Endothelial cell of umbilical vein (primary cell): ENCODE measurements at regions not wholly inside any gene's neighbourhood (a gene's known extent, or its start where the extent isn't known, plus 50 kb on each side); places are given as distances from the start of the nearest gene placed in this dataset.

Experiments used
- BruUV-seq: library from RNA; stranded (reverse); fragments of 400-500 nt; replicated peaks from 2 replicates; lab custom pipeline; 2021; lab: Mats Ljungman, UMichigan
- CTCF ChIA-PET: fragments of 300-600, 350-600 bp; sonication (Branson Sonifier 250); formaldehyde crosslinking; loops from one replicate; lab custom pipeline; 2021; ENCODE audit warnings: antibody characterized with exemption, inconsistent platforms; lab: Charles Lee
- POLR2A ChIA-PET: fragments of 300-600, 350-600 bp; sonication (Branson Sonifier 250); formaldehyde crosslinking; loops from one replicate; lab custom pipeline; 2021; ENCODE audit warnings: antibody characterized with exemption, inconsistent platforms; lab: Charles Lee
- DNase-seq: peaks from one replicate; pipeline ENCODE4 v3.0.0-alpha.2; 2011; ENCODE audit warnings: low read depth, low spot score
- FAIRE-seq: peaks from 2 replicates; lab custom pipeline; 2011; peaks lifted over from hg19 to GRCh38; lab: Jason Lieb, UNC
- H2AFZ ChIP-seq: 2 replicates; pipeline ENCODE4 v1.6.0; 2012; ENCODE audit warnings: low read depth, low read length, control low read depth, inconsistent platforms
- H3K27ac ChIP-seq: 2 replicates; pipeline ENCODE4 v1.5.1; 2011; ENCODE audit warnings: low read depth, mild to moderate bottlenecking, control low read depth, low read length, moderate library complexity; ENCODE audit not compliant: insufficient read depth
- H3K27me3 ChIP-seq, 2 experiments: 2 replicates each; pipeline versions ENCODE4 v1.6.0 to v1.6.1; 2011; ENCODE audit warnings: low read length in 2 of 2, mixed read lengths in 1 of 2; ENCODE audit not compliant: control insufficient read depth in 2 of 2, insufficient read depth in 2 of 2
- H3K36me3 ChIP-seq, 2 experiments: 2 replicates in 1 of 2; 3 replicates in 1 of 2; pipeline ENCODE4 v1.5.1; 2011; ENCODE audit warnings: low read length in 2 of 2, mild to moderate bottlenecking in 1 of 2, moderate library complexity in 1 of 2; ENCODE audit not compliant: control insufficient read depth in 2 of 2, insufficient read depth in 2 of 2; ENCODE audit errors: extremely low read depth in 1 of 2
- H3K4me1 ChIP-seq: 3 replicates; pipeline ENCODE4 v1.5.1; 2011; ENCODE audit warnings: mild to moderate bottlenecking, low read length; ENCODE audit not compliant: control insufficient read depth, insufficient read depth; ENCODE audit errors: extremely low read depth
- H3K4me2 ChIP-seq: 2 replicates; pipeline ENCODE4 v1.6.1; 2011; ENCODE audit warnings: low read length, control low read depth, mixed read lengths; ENCODE audit not compliant: insufficient read depth
- H3K4me3 ChIP-seq, 3 experiments: fragments of 200-600 bp in 1 of 3; sonication (generic), shearing (Covaris generic) in 1 of 3; replicated peaks in 1 of 3; 2 replicates each; pipeline ENCODE4 v1.5.1; 2011 to 2016; ENCODE audit warnings: control low read depth in 3 of 3, low read length in 3 of 3, mild to moderate bottlenecking in 2 of 3, inconsistent platforms in 1 of 3, low read depth in 1 of 3, moderate library complexity in 1 of 3; ENCODE audit not compliant: insufficient read depth in 1 of 3
- H3K79me2 ChIP-seq: 2 replicates; pipeline ENCODE4 v1.6.0; 2012; ENCODE audit warnings: low read length, inconsistent platforms; ENCODE audit not compliant: control insufficient read depth, insufficient read depth
- H3K9ac ChIP-seq: replicated peaks from 2 replicates; pipeline ENCODE3; 2011; ENCODE audit warnings: low read length, control low read depth; ENCODE audit not compliant: insufficient read depth; ENCODE audit errors: extremely low read depth
- H3K9me1 ChIP-seq: replicated peaks from 3 replicates; pipeline ENCODE4 v1.6.0; 2011; ENCODE audit warnings: mild to moderate bottlenecking, low read length; ENCODE audit not compliant: control insufficient read depth, insufficient read depth; ENCODE audit errors: extremely low read depth
- H3K9me3 ChIP-seq: replicated peaks from 2 replicates; pipeline ENCODE4 v1.5.1; 2012; ENCODE audit warnings: low read length, inconsistent platforms; ENCODE audit not compliant: control insufficient read depth, insufficient read depth
- H4K20me1 ChIP-seq: replicated peaks from 2 replicates; pipeline ENCODE3; 2011; ENCODE audit warnings: mild to moderate bottlenecking, low read length; ENCODE audit not compliant: control insufficient read depth, insufficient read depth; ENCODE audit errors: extremely low read depth
- EZH2 ChIP-seq: IDR thresholded peaks from 2 replicates; pipeline ENCODE4 v1.6.1; 2012; ENCODE audit warnings: borderline replicate concordance, low read depth, mild to moderate bottlenecking, moderate library complexity, low read length, inconsistent platforms; ENCODE audit not compliant: severe bottlenecking
- FOS ChIP-seq: IDR thresholded peaks from 2 replicates; pipeline ENCODE4 v1.6.1; 2011; ENCODE audit warnings: mild to moderate bottlenecking, low read length, moderate library complexity, borderline replicate concordance; ENCODE audit not compliant: insufficient read depth
- GATA2 ChIP-seq: IDR thresholded peaks from 2 replicates; pipeline ENCODE4 v1.7.0; 2011; ENCODE audit warnings: low read depth, mild to moderate bottlenecking, moderate library complexity, mixed read lengths, low read length; ENCODE audit not compliant: insufficient read length, insufficient read depth
- JUN ChIP-seq: IDR thresholded peaks from 2 replicates; pipeline ENCODE4 v1.6.1; 2011; ENCODE audit warnings: borderline replicate concordance, low read depth; ENCODE audit not compliant: insufficient read length, insufficient read depth
- MYC ChIP-seq: IDR thresholded peaks from one replicate; pipeline ENCODE4 v1.6.1; 2011; ENCODE audit warnings: mild to moderate bottlenecking, low read depth, low read length
- POLR2A ChIP-seq: IDR thresholded peaks from 2 replicates; pipeline ENCODE4 v1.6.1; 2012; ENCODE audit warnings: low read depth, mild to moderate bottlenecking, control low read depth, low read length
- POLR2AphosphoS5 ChIP-seq: IDR thresholded peaks from 2 replicates; pipeline ENCODE4 v1.6.1; 2012; ENCODE audit warnings: low read depth, mild to moderate bottlenecking, control low read depth, low read length, moderate library complexity; ENCODE audit not compliant: insufficient read depth
- dilution Hi-C: fragments of 300-500 bp; cut with MboI; formaldehyde crosslinking; loops from one replicate; pipeline ENCODE4 v1.15.0; 2019; ENCODE audit warnings: low sequenced_read_pairs; ENCODE audit not compliant: extremely low pct_ligation_motif_present
- intact Hi-C: fragments of 100-400 bp; cut with micrococcal nuclease; formaldehyde crosslinking; loops from one replicate; pipeline ENCODE4 v1.10.0; 2022
- TF ChIP-seq, protein P1 (sequence below), 2 donors: IDR thresholded peaks; 1 replicate in 1 of 2; 2 replicates in 1 of 2; pipeline ENCODE4 v1.5.1; 2011; ENCODE audit warnings: low read length in 2 of 2, mild to moderate bottlenecking in 2 of 2, moderate library complexity in 2 of 2, control low read depth in 1 of 2, inconsistent platforms in 1 of 2, low read depth in 1 of 2; ENCODE audit not compliant: insufficient read depth in 1 of 2; ENCODE audit errors: extremely low read depth in 1 of 2
- TF ChIP-seq, protein P2 (sequence below): IDR thresholded peaks from 2 replicates; pipeline ENCODE4 v1.6.1; 2011; ENCODE audit not compliant: insufficient read depth, insufficient read length

DNA sequence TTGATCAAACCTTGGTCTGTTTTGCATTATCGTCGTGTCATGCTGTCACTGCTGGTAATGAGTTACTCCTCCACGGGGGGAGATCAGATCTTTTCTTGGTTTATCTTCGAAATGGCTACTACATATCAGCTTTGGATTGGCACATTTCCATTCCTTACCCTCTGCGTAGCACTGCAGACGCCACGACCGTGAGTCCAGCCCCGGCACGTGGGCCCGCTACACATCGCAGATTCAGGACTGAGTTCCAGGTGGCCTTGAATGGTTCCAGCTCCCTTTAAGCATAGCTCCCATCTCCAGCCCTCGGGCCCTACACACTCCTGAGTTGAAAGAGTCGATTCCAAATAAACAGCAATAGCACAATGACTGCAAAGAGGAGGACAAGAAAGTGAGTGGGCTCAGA, 238.6 kb upstream of the PFKP start:
- H3K36me3 ChIP-seq = no peaks in the 10 kb centered on the region
- H3K9ac ChIP-seq = no peak overlapping the region
- intact Hi-C loops (no loop called here), dilution Hi-C loops (loop anchor here (25.0 kb wide), 1 partner anchor 209 kb away; no protein-coding TSS in a partner anchor)
- H3K4me3 ChIP-seq = no peak overlapping the region
- H3K27ac ChIP-seq = no peak overlapping the region
- no peak for FAIRE-seq
- H2AFZ ChIP-seq = no peak overlapping the region
- H3K4me1 ChIP-seq = no peaks in the 10 kb centered on the region
- H3K79me2 ChIP-seq = no peaks in the 10 kb centered on the region
- no peak overlapping the region for H3K4me2 ChIP-seq
- H3K27me3 ChIP-seq = no peaks in the 10 kb centered on the region
- BruUV-seq = no TSS peak
- ChIA-PET CTCF (no interaction called here), POLR2A (no interaction called here)
- no peak for DNase-seq
- no peaks in the 10 kb centered on the region for H3K9me1 ChIP-seq
- no peaks in the 10 kb centered on the region for H3K9me3 ChIP-seq
- no peak for TF ChIP-seq FOS
- TF ChIP-seq, protein P1, sequence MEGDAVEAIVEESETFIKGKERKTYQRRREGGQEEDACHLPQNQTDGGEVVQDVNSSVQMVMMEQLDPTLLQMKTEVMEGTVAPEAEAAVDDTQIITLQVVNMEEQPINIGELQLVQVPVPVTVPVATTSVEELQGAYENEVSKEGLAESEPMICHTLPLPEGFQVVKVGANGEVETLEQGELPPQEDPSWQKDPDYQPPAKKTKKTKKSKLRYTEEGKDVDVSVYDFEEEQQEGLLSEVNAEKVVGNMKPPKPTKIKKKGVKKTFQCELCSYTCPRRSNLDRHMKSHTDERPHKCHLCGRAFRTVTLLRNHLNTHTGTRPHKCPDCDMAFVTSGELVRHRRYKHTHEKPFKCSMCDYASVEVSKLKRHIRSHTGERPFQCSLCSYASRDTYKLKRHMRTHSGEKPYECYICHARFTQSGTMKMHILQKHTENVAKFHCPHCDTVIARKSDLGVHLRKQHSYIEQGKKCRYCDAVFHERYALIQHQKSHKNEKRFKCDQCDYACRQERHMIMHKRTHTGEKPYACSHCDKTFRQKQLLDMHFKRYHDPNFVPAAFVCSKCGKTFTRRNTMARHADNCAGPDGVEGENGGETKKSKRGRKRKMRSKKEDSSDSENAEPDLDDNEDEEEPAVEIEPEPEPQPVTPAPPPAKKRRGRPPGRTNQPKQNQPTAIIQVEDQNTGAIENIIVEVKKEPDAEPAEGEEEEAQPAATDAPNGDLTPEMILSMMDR (IDR thresholded peaks at IDR 0.05; ENCODE audit: extremely low read depth in 1 of 2, insufficient read depth in 1 of 2, low read depth in 1 of 2, low read length in 2 of 2) = no peak
- TF ChIP-seq JUN = no peak
- no peak for TF ChIP-seq EZH2
- no peak for TF ChIP-seq POLR2A
- no peak for TF ChIP-seq POLR2AphosphoS5
- TF ChIP-seq MYC = no peak
- TF ChIP-seq, protein P2, sequence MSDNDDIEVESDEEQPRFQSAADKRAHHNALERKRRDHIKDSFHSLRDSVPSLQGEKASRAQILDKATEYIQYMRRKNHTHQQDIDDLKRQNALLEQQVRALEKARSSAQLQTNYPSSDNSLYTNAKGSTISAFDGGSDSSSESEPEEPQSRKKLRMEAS = no peak
- TF ChIP-seq GATA2 = no peak
- H4K20me1 ChIP-seq = no peaks in the 10 kb centered on the region
